Keratinocyte (primary cell): ENCODE measurements at regions not wholly inside any gene's neighbourhood (a gene's known extent, or its start where the extent isn't known, plus 50 kb on each side); places are given as distances from the start of the nearest gene placed in this dataset.

Source experiments
- DNase-seq: peaks from one replicate; pipeline ENCODE4 v3.0.0-alpha.2; 2011; ENCODE audit warnings: low read depth, missing footprints, low spot score
- FAIRE-seq: peaks from 2 replicates; lab custom pipeline; 2011; peaks lifted over from hg19 to GRCh38; lab: Jason Lieb, UNC
- H2AFZ ChIP-seq: 2 replicates; pipeline ENCODE4 v1.6.0; 2012; ENCODE audit warnings: low read length, control low read depth, inconsistent platforms; ENCODE audit not compliant: control insufficient read depth
- H3K27ac ChIP-seq: 2 replicates; pipeline ENCODE4 v1.5.1; 2011; ENCODE audit warnings: low read length; ENCODE audit not compliant: control insufficient read depth, insufficient read depth
- H3K27me3 ChIP-seq: 3 replicates; pipeline ENCODE4 v1.6.0; 2011; ENCODE audit warnings: low read length; ENCODE audit not compliant: control insufficient read depth, insufficient read depth; ENCODE audit errors: extremely low read depth
- H3K36me3 ChIP-seq, 2 experiments: 2 replicates in 1 of 2; 3 replicates in 1 of 2; pipeline ENCODE4 v1.5.1; 2011; ENCODE audit warnings: low read length in 2 of 2, mild to moderate bottlenecking in 1 of 2; ENCODE audit not compliant: control insufficient read depth in 2 of 2, insufficient read depth in 2 of 2; ENCODE audit errors: extremely low read depth in 1 of 2
- H3K4me1 ChIP-seq: 3 replicates; pipeline ENCODE4 v1.5.1; 2011; ENCODE audit warnings: low read length; ENCODE audit not compliant: control insufficient read depth, insufficient read depth; ENCODE audit errors: extremely low read depth
- H3K4me2 ChIP-seq: 3 replicates; pipeline ENCODE4 v1.6.0; 2011; ENCODE audit warnings: low read depth, low read length; ENCODE audit not compliant: control insufficient read depth, insufficient read depth; ENCODE audit errors: extremely low read depth
- H3K4me3 ChIP-seq, 3 experiments: fragments of 200-600 bp in 1 of 3; sonication (generic) in 1 of 3; 2 replicates in 2 of 3; 3 replicates in 1 of 3; pipeline ENCODE4 v1.5.1; 2011 to 2016; ENCODE audit warnings: low read length in 3 of 3, mild to moderate bottlenecking in 3 of 3, control low read depth in 2 of 3, inconsistent platforms in 1 of 3, low read depth in 1 of 3, mixed read lengths in 1 of 3, mixed run types in 1 of 3, moderate library complexity in 1 of 3; ENCODE audit not compliant: control insufficient read depth in 2 of 3, insufficient read depth in 2 of 3; ENCODE audit errors: extremely low read depth in 1 of 3
- H3K79me2 ChIP-seq: 2 replicates; pipeline ENCODE4 v1.6.0; 2012; ENCODE audit warnings: low read length; ENCODE audit not compliant: control insufficient read depth, insufficient read depth
- H3K9ac ChIP-seq: 3 replicates; pipeline ENCODE4 v1.6.0; 2011; ENCODE audit warnings: low read length; ENCODE audit not compliant: control insufficient read depth, insufficient read depth; ENCODE audit errors: extremely low read depth
- H3K9me1 ChIP-seq: 3 replicates; pipeline ENCODE4 v1.6.0; 2011; ENCODE audit warnings: low read length; ENCODE audit not compliant: control insufficient read depth, insufficient read depth; ENCODE audit errors: extremely low read depth
- H3K9me3 ChIP-seq: 2 replicates; pipeline ENCODE4 v1.5.1; 2012; ENCODE audit warnings: low read depth, low read length; ENCODE audit not compliant: control insufficient read depth
- H4K20me1 ChIP-seq: 3 replicates; pipeline ENCODE4 v1.6.0; 2011; ENCODE audit warnings: low read length; ENCODE audit not compliant: control insufficient read depth, insufficient read depth; ENCODE audit errors: extremely low read depth
- EZH2 ChIP-seq: IDR thresholded peaks from one replicate; pipeline ENCODE4 v1.6.1; 2012; ENCODE audit warnings: inconsistent platforms, mild to moderate bottlenecking, low read length, moderate library complexity
- dilution Hi-C: fragments of 300-500 bp; cut with MboI; formaldehyde crosslinking; loops from one replicate; pipeline ENCODE4 v1.7.0; 2020; ENCODE audit warnings: low sequenced_read_pairs; ENCODE audit not compliant: extremely low pct_ligation_motif_present
- TF ChIP-seq, protein P1 (sequence below), 3 experiments: IDR thresholded peaks in 1 of 3; conservative IDR thresholded peaks in 1 of 3; optimal IDR thresholded peaks in 1 of 3; 2 replicates in 2 of 3; 3 replicates in 1 of 3; pipeline versions ENCODE3 to v1.5.1; 2011; ENCODE audit warnings: low read length in 3 of 3, mild to moderate bottlenecking in 3 of 3, moderate library complexity in 2 of 3, control low read depth in 1 of 3, inconsistent platforms in 1 of 3; ENCODE audit not compliant: insufficient read depth in 2 of 3; ENCODE audit errors: extremely low read depth in 1 of 3

DNA sequence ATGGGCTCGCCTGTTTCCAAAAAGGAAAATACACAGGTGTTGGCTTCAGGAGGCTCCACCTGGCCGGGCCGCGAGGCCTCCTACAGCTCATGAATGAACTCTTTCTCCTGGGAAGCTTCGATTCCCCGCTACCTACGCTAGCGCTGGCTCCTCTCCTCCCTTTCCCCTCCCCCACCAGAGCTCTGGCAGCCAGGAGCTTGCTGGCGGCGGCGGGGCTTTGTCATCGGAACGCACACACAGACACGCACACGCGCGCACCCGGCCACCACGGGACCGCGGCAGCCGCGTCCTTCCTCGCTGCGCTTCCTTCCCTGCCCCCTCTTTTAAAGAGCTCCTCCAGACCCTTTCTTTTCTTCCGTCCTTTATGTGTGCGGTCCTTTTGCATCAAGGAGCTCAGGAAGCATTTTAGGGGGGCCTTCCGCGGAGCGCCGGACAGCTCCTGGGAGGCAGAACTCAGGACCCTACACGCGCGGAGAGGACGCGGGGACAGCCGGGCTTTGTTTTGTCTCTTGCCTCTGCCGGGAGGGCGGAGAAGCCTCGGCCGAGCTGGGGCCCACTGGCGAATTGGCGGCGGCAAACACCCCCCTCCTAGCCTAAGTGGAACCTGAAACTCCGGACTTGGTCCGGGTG is 70.2 kb upstream of the BCOR start:
- no peak for DNase-seq
- Histone ChIP-seq H3K4me1 (peaks cover 9% of the 10 kb centered on the region), H3K9ac (no peak overlapping the region), H3K9me1 (no peaks in the 10 kb centered on the region), H3K4me2 (peak overlapping the region; percentile 49), H3K27me3 (peaks cover 38% of the 10 kb centered on the region), H3K9me3 (no peaks in the 10 kb centered on the region), H3K27ac (no peak overlapping the region), H4K20me1 (no peaks in the 10 kb centered on the region), H2AFZ (no peak overlapping the region), H3K36me3 (no peaks in the 10 kb centered on the region), H3K4me3 (peak overlapping the region in 1 of 3 experiments; percentile 60), H3K79me2 (no peaks in the 10 kb centered on the region)
- TF ChIP-seq EZH2, result no peak
- TF ChIP-seq, protein P1, sequence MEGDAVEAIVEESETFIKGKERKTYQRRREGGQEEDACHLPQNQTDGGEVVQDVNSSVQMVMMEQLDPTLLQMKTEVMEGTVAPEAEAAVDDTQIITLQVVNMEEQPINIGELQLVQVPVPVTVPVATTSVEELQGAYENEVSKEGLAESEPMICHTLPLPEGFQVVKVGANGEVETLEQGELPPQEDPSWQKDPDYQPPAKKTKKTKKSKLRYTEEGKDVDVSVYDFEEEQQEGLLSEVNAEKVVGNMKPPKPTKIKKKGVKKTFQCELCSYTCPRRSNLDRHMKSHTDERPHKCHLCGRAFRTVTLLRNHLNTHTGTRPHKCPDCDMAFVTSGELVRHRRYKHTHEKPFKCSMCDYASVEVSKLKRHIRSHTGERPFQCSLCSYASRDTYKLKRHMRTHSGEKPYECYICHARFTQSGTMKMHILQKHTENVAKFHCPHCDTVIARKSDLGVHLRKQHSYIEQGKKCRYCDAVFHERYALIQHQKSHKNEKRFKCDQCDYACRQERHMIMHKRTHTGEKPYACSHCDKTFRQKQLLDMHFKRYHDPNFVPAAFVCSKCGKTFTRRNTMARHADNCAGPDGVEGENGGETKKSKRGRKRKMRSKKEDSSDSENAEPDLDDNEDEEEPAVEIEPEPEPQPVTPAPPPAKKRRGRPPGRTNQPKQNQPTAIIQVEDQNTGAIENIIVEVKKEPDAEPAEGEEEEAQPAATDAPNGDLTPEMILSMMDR (optimal IDR thresholded peaks at IDR 0.05 in 1 of 3, IDR thresholded peaks at IDR 0.05 in 1 of 3, conservative IDR thresholded peaks at IDR 0.05 in 1 of 3; ENCODE audit: extremely low read depth in 1 of 3, insufficient read depth in 2 of 3, low read length in 3 of 3), result no peak
- no peak for FAIRE-seq
- dilution Hi-C loops, result no loop called here

DNA sequence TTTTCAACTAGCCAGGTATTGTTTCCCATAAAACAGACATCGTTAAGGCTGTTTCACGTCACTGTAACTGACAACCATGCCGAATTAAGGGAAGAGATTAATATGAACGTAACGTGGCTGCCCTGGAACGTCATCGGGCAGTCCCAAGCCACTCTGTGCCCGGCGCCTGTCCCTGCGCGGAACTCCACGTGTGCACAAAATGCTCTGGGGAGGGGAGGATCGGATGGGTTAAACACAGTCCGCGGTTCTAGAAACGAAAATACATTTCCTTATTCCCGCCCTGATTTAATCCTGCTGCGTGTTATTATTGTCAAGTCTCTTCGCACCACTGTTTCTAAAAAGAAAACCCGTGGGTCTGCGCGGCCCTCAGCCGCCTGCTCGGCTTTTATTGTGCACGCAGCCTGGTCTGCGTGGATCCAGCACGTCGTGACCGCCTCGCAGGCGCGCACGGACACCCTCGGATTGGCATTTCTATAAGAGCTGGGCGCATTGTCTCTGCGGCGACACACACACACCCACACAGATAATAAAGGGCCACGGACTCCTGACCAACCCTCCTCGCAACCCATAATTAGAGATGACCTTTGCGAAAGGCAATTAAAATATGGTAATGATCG is 69.6 kb upstream of the BCOR start:
- H2AFZ ChIP-seq, result no peak overlapping the region
- H3K36me3 ChIP-seq, result no peaks in the 10 kb centered on the region
- no peak overlapping the region for H3K27ac ChIP-seq
- no peaks in the 10 kb centered on the region for H4K20me1 ChIP-seq
- H3K9me3 ChIP-seq, result no peaks in the 10 kb centered on the region
- FAIRE-seq, result no peak
- peaks cover 9% of the 10 kb centered on the region for H3K4me1 ChIP-seq
- no peak for DNase-seq
- peak overlapping the region in 1 of 3 experiments; percentile 60 for H3K4me3 ChIP-seq
- peaks cover 35% of the 10 kb centered on the region for H3K27me3 ChIP-seq
- no peaks in the 10 kb centered on the region for H3K79me2 ChIP-seq
- no peaks in the 10 kb centered on the region for H3K9me1 ChIP-seq
- peak overlapping the region; percentile 49 for H3K4me2 ChIP-seq
- no peak overlapping the region for H3K9ac ChIP-seq
- dilution Hi-C loops, result no loop called here
- TF ChIP-seq, protein P1 (optimal IDR thresholded peaks at IDR 0.05 in 1 of 3, IDR thresholded peaks at IDR 0.05 in 1 of 3, conservative IDR thresholded peaks at IDR 0.05 in 1 of 3; ENCODE audit: extremely low read depth in 1 of 3, insufficient read depth in 2 of 3, low read length in 3 of 3), result no peak
- TF ChIP-seq EZH2, result no peak
